ENCODE measurements at regions not wholly inside any gene's neighbourhood (a gene's known extent, or its start where the extent isn't known, plus 50 kb on each side); places are given as distances from the start of the nearest gene placed in this dataset.

- H3K4me3 ChIP-seq (ENCODE audit: low read depth, low read length), result no peak overlapping the region
- no peak for TF ChIP-seq CTCF (IDR thresholded peaks at IDR 0.05; ENCODE audit: insufficient read depth, low read depth, low read length)
- DNase-seq (ENCODE audit: low read depth), result peak; percentile 89
Observed at GRCh38 chr7:84701524-84702306, 485.1 kb downstream of the SEMA3D start.

GRCh38 chr7:84700563-84701370 lies 486.1 kb downstream of the SEMA3D start:
- DNase-seq (ENCODE audit: low read depth), result no peak
- H3K4me3 ChIP-seq (ENCODE audit: low read depth, low read length), result no peak overlapping the region
- no peak for TF ChIP-seq CTCF (IDR thresholded peaks at IDR 0.05; ENCODE audit: insufficient read depth, low read depth, low read length)

GRCh38 chr7:84697506-84697905 lies 489.4 kb downstream of the SEMA3D start:
- DNase-seq (ENCODE audit: low read depth), result peak; percentile 83
- TF ChIP-seq CTCF (IDR thresholded peaks at IDR 0.05; ENCODE audit: insufficient read depth, low read depth, low read length), result no peak
- H3K4me3 ChIP-seq (ENCODE audit: low read depth, low read length), result no peak overlapping the region

- H3K4me3 ChIP-seq (ENCODE audit: low read depth, low read length), result no peak overlapping the region
- DNase-seq (ENCODE audit: low read depth), result no peak
- TF ChIP-seq CTCF (IDR thresholded peaks at IDR 0.05; ENCODE audit: insufficient read depth, low read depth, low read length), result no peak
Observed at GRCh38 chr7:84693483-84693882, 493.4 kb downstream of the SEMA3D start.

- DNase-seq (ENCODE audit: low read depth), result peak; percentile 16
- H3K4me3 ChIP-seq (ENCODE audit: low read depth, low read length), result no peak overlapping the region
- TF ChIP-seq CTCF (IDR thresholded peaks at IDR 0.05; ENCODE audit: insufficient read depth, low read depth, low read length), result no peak
Observed at GRCh38 chr7:84688671-84689070, 494.1 kb upstream of the SEMA3A start.

- no peak for TF ChIP-seq CTCF (IDR thresholded peaks at IDR 0.05; ENCODE audit: insufficient read depth, low read depth, low read length)
- H3K4me3 ChIP-seq (ENCODE audit: low read depth, low read length), result no peak overlapping the region
- DNase-seq (ENCODE audit: low read depth), result no peak
Observed at GRCh38 chr7:84686373-84686772, 491.8 kb upstream of the SEMA3A start.

All from fibroblast of villous mesenchyme (primary cell).